HG03060 (cell line): ENCODE measurements at regions not wholly inside any gene's neighbourhood (a gene's known extent, or its start where the extent isn't known, plus 50 kb on each side); places are given as distances from the start of the nearest gene placed in this dataset.
"Not testable (repeated sequence)": the region's sequence is repeated elsewhere in the genome, so short reads cannot be mapped to it uniquely, and the experiment has no call there.

Source experiments
- ATAC-seq: cut with Tn5 transposase; IDR thresholded peaks from one replicate; pipeline ENCODE4 v1.9.1; 2021; ENCODE audit warnings: low read depth, moderate number of reproducible peaks; ENCODE audit not compliant: unreplicated experiment

GRCh38 chr6:69623357-69623756 is 173.5 kb downstream of the LMBRD1 start:
- ATAC-seq, result no peak

- no peak for ATAC-seq
Observed at GRCh38 chr6:69622924-69623323, 173.9 kb downstream of the LMBRD1 start.

GRCh38 chr6:69622230-69622629 is 174.6 kb downstream of the LMBRD1 start:
- ATAC-seq, result no peak

- no peak for ATAC-seq
Observed at GRCh38 chr6:69617163-69617562, 179.6 kb downstream of the LMBRD1 start.

GRCh38 chr6:69609836-69610472 is 186.9 kb downstream of the LMBRD1 start:
- no peak for ATAC-seq

GRCh38 chr6:69601132-69601531 is 195.7 kb downstream of the LMBRD1 start:
- ATAC-seq, result no peak

- no peak for ATAC-seq
Observed at GRCh38 chr6:69594405-69594804, 202.4 kb downstream of the LMBRD1 start.

- ATAC-seq, result no peak
Observed at GRCh38 chr6:69593706-69594105, 203.1 kb downstream of the LMBRD1 start.

- ATAC-seq, result no peak
Observed at GRCh38 chr6:69589626-69590025, 207.2 kb downstream of the LMBRD1 start.

GRCh38 chr6:69584913-69585729 is 211.7 kb downstream of the LMBRD1 start:
- ATAC-seq, result peak; percentile 82

GRCh38 chr6:69584536-69584912 is 212.3 kb downstream of the LMBRD1 start:
- no peak for ATAC-seq

- ATAC-seq, result no peak
Observed at GRCh38 chr6:69581581-69581980, 215.2 kb downstream of the LMBRD1 start.

GRCh38 chr6:69580706-69581105 is 216.1 kb downstream of the LMBRD1 start:
- ATAC-seq, result no peak

- no peak for ATAC-seq
Observed at GRCh38 chr6:69578361-69578890, 218.4 kb downstream of the LMBRD1 start.

GRCh38 chr6:69571234-69571633 is 225.6 kb downstream of the LMBRD1 start:
- no peak for ATAC-seq

GRCh38 chr6:69570106-69570505 is 226.7 kb downstream of the LMBRD1 start:
- no peak for ATAC-seq

GRCh38 chr6:69560597-69560996 is 236.2 kb downstream of the LMBRD1 start:
- not testable (repeated sequence) for ATAC-seq

- ATAC-seq, result no peak
Observed at GRCh38 chr6:69555088-69555638, 241.6 kb downstream of the LMBRD1 start.

- no peak for ATAC-seq
Observed at GRCh38 chr6:69542494-69542893, 254.3 kb downstream of the LMBRD1 start.

- no peak for ATAC-seq
Observed at GRCh38 chr6:69527921-69528476, 268.8 kb downstream of the LMBRD1 start.

- not testable (repeated sequence) for ATAC-seq
Observed at GRCh38 chr6:69515480-69515879, 281.3 kb downstream of the LMBRD1 start.
